Duodenal mucosa (tissue), 2 donors: ENCODE measurements at regions not wholly inside any gene's neighbourhood (a gene's known extent, or its start where the extent isn't known, plus 50 kb on each side); places are given as distances from the start of the nearest gene placed in this dataset.

Experiments
- H3K27ac ChIP-seq: one replicate; pipeline ENCODE4 v1.7.0; 2013; ENCODE audit warnings: low read depth, low read length
- H3K27me3 ChIP-seq, 2 donors: one replicate each; pipeline ENCODE4 v1.7.0; 2013; ENCODE audit warnings: low read length in 2 of 2, control low read depth in 1 of 2; ENCODE audit not compliant: insufficient read depth in 2 of 2, control insufficient read depth in 1 of 2
- H3K36me3 ChIP-seq, 2 donors: one replicate each; pipeline ENCODE4 v1.7.0; 2013; ENCODE audit warnings: low read length in 2 of 2, control low read depth in 1 of 2; ENCODE audit not compliant: insufficient read depth in 2 of 2, control insufficient read depth in 1 of 2
- H3K4me1 ChIP-seq, 2 donors: one replicate each; pipeline ENCODE4 v1.7.0; 2013; ENCODE audit warnings: low read length in 2 of 2, control low read depth in 1 of 2; ENCODE audit not compliant: insufficient read depth in 2 of 2, control insufficient read depth in 1 of 2
- H3K4me3 ChIP-seq, 2 donors: one replicate each; pipeline ENCODE4 v1.7.0; 2013; ENCODE audit warnings: low read length in 2 of 2, low read depth in 1 of 2
- H3K9ac ChIP-seq, 2 donors: one replicate each; pipeline ENCODE4 v1.7.0; 2013; ENCODE audit warnings: low read length in 2 of 2, low read depth in 1 of 2
- H3K9me3 ChIP-seq, 2 donors: one replicate each; pipeline ENCODE4 v1.7.0; 2013; ENCODE audit warnings: low read length in 2 of 2, control low read depth in 1 of 2; ENCODE audit not compliant: control insufficient read depth in 1 of 2

DNA sequence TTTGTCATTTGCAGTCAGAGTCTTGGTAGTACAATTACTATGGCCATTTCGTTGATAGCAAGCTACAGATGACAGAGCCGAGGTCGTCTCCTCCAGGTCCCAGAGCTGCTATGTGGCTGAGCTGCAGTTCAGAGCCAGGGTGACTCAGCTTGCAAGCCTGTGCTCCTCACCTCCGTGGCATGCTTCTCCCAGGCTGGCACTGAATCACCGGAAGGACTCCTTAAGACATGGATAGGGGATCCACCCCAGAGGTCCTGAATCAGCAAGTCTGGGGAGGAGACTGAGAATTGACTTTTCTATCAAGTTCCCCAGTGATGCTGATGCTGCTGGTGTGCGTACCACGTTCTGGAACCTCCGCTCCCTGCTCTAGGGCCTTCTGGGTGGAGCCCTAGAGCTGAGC is 291.2 kb downstream of the CDH26 start:
- Histone ChIP-seq H3K4me3 (no peak overlapping the region), H3K9me3 (no peaks in the 10 kb centered on the region), H3K4me1 (no peaks in the 10 kb centered on the region), H3K36me3 (no peaks in the 10 kb centered on the region), H3K27ac (no peak overlapping the region), H3K27me3 (no peaks in the 10 kb centered on the region), H3K9ac (no peak overlapping the region)

DNA sequence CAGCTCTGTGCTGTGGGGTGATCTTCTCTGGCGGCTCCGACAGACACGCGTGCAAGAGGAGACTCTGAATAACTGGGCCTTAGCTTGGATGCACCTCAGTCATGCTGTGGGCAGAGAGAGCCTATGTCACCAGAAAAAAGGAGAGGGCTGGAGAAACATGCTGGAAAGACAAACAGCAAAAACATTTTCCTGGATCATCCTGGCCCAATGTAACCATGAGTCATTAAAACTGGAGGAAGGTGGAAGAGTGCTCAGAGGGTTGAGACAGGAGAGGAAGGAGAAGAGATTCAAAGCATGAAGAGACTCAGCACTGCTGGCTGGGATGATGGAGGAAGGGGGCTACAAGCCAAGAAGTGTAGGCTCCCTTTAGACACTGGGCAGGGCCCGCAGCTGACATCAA is 292.0 kb downstream of the CDH26 start:
- Histone ChIP-seq H3K9ac (no peak overlapping the region), H3K9me3 (no peaks in the 10 kb centered on the region), H3K27me3 (no peaks in the 10 kb centered on the region), H3K4me3 (no peak overlapping the region), H3K27ac (no peak overlapping the region), H3K36me3 (no peaks in the 10 kb centered on the region), H3K4me1 (no peaks in the 10 kb centered on the region)

DNA sequence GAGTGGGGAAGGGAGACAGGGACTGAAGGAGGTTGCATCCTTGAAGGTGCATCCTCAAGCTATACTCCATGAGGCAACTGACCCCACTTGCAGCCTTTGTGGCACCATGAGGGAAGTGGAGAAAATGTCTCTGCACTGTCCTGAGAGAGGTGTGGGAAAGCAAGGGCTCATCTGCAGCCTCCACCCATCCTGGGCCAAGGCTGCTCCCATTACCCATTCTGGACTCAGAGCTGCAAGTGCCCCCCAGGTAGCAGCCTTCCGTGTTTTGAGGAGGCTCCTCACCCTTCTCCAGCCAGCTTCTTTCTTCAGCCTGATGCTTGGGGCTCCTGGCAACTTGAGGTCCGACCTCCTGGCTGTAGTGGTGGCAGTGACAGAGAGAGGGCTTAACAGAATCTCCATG is 294.6 kb downstream of the CDH26 start:
- Histone ChIP-seq H3K9me3 (no peaks in the 10 kb centered on the region), H3K27me3 (no peaks in the 10 kb centered on the region), H3K36me3 (no peaks in the 10 kb centered on the region), H3K4me1 (no peaks in the 10 kb centered on the region), H3K9ac (no peak overlapping the region), H3K4me3 (no peak overlapping the region), H3K27ac (no peak overlapping the region)

DNA sequence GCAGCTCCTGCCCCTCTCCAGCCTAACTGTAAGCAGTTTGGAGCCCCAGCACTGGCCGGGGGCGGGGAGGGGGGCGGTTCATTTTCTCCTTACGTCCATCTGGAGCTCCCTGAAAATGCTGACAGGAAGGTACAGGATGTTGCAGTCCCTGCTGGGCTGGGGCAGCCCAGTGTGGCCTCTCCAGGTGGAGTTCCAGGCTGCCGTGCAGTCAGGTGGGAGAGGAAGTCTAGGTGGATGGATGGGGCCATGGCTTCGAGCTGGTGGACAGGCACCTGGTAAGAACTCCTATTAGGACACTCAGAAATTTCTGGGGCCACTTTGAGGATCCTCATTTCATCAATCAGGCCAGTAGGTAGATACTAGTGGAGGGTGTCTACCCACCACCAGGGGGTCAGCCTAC is 295.2 kb downstream of the CDH26 start:
- H3K9me3 ChIP-seq: no peaks in the 10 kb centered on the region
- no peak overlapping the region for H3K27ac ChIP-seq
- H3K4me1 ChIP-seq: no peaks in the 10 kb centered on the region
- no peak overlapping the region for H3K4me3 ChIP-seq
- H3K36me3 ChIP-seq: no peaks in the 10 kb centered on the region
- H3K27me3 ChIP-seq: no peaks in the 10 kb centered on the region
- H3K9ac ChIP-seq: no peak overlapping the region

DNA sequence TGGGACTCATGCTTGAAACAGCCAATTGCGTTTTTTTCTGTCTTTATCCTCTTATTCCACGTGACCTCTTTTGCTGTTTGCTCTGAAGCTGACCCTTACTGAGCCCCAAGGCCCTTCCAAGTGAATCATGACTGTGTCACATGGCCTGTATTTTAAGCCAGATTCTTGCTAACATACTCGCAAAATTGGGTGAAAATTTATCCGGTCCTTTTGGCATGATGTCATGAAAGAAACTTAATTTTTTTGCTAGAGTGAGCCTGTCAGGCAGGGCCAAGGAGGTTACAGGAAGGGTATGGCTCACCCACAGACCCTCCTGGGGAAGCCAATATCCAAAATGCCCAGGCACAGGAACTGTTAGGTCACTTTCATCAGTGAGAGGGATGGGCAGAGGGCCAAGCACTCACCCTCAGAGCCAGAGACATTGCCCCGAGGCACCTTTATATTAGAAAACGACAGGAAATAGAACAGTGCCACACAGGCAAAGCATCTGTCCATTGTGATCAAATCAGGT is 296.7 kb downstream of the CDH26 start:
- H3K36me3 ChIP-seq: no peaks in the 10 kb centered on the region
- H3K27me3 ChIP-seq: no peaks in the 10 kb centered on the region
- no peak overlapping the region for H3K4me3 ChIP-seq
- H3K27ac ChIP-seq: no peak overlapping the region
- H3K9me3 ChIP-seq: no peaks in the 10 kb centered on the region
- no peak overlapping the region for H3K9ac ChIP-seq
- H3K4me1 ChIP-seq: no peaks in the 10 kb centered on the region

DNA sequence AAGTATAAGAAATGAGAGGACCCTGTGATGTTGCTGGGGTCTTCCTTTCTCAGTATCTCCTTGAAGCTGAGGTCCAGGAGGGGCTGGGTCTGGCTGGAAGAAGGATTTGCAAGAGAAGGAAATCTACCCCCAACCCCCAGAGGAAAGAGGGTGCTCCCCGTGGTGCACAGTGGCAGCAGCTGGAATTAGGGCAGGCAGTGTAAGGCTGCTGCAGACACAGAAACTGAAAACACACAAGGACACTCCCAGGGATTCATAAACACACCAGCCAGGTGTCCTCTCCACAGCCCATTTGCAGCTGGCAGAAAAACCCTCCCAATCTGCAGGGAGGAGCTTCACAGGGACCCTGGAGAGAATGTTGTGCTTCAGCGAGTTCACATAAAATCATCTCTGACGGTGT is 297.2 kb downstream of the CDH26 start:
- H3K9ac ChIP-seq: no peak overlapping the region
- H3K27me3 ChIP-seq: no peaks in the 10 kb centered on the region
- H3K27ac ChIP-seq: no peak overlapping the region
- no peak overlapping the region for H3K4me3 ChIP-seq
- H3K36me3 ChIP-seq: no peaks in the 10 kb centered on the region
- no peaks in the 10 kb centered on the region for H3K9me3 ChIP-seq
- no peaks in the 10 kb centered on the region for H3K4me1 ChIP-seq

DNA sequence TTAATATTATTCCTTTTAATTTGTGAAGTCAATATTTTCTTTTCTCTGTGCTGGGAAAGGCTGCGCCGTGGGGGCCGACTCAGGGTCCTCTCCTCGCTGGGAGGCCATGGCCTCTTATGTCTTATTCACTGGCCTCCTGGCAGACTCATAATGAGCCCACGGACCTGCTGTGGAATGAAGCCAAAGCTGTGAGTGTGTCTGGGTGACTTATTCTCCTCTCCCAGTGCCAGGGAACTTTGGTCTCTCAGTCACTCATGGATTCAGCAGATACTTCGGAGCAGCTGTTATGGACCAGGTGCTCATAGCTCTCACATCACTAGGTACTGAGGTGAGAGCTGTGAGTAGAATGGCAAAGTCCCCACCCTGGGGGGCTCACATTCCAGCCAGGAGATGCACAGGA is 297.6 kb downstream of the CDH26 start:
- no peaks in the 10 kb centered on the region for H3K36me3 ChIP-seq
- no peak overlapping the region for H3K4me3 ChIP-seq
- H3K9ac ChIP-seq: no peak overlapping the region
- H3K4me1 ChIP-seq: no peaks in the 10 kb centered on the region
- no peaks in the 10 kb centered on the region for H3K27me3 ChIP-seq
- H3K9me3 ChIP-seq: no peaks in the 10 kb centered on the region
- H3K27ac ChIP-seq: no peak overlapping the region

DNA sequence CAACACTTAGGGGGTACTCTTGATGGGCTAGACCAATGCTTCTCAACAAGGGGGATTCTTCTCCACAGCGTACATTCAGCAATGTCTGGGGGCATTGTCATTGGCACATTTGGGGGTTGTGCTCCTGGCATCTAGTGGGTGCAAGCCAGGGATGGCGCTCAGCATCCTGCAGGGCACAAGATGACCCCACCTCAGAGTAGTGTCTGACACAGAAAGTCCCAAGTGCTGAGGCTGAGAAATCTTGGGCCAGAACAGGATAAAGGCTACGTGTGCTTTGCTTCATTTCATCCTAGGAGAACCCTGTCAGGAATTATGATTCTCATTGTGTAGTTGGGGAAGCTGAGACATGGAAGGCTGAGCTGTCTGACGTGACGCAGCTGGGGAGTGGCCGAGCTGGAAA is 298.6 kb downstream of the CDH26 start:
- Histone ChIP-seq H3K9me3 (no peaks in the 10 kb centered on the region), H3K4me3 (no peak overlapping the region), H3K9ac (no peak overlapping the region), H3K27me3 (no peaks in the 10 kb centered on the region), H3K27ac (no peak overlapping the region), H3K4me1 (no peaks in the 10 kb centered on the region), H3K36me3 (no peaks in the 10 kb centered on the region)

DNA sequence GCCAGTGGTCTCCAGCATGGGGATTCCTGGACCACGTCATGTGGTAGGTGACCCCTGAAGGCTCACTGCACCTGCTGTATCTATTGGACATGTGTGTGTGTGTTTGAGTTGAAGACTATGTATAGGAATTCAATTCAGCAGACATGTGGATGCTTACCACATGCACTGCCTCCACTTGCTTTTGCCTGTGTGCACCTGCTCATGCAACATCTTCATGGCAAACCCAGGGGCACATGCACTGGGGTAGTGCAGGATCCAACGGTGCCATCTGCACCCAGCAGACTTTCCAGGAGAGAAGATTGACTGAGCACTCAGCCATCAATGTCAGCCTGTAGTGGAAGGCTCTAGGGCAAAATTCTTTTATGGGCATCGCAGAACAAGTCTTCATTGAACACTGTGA is 299.4 kb downstream of the CDH26 start:
- Histone ChIP-seq H3K36me3 (no peaks in the 10 kb centered on the region), H3K4me3 (no peak overlapping the region), H3K27ac (no peak overlapping the region), H3K9ac (no peak overlapping the region), H3K27me3 (no peaks in the 10 kb centered on the region), H3K9me3 (no peaks in the 10 kb centered on the region), H3K4me1 (no peaks in the 10 kb centered on the region)

DNA sequence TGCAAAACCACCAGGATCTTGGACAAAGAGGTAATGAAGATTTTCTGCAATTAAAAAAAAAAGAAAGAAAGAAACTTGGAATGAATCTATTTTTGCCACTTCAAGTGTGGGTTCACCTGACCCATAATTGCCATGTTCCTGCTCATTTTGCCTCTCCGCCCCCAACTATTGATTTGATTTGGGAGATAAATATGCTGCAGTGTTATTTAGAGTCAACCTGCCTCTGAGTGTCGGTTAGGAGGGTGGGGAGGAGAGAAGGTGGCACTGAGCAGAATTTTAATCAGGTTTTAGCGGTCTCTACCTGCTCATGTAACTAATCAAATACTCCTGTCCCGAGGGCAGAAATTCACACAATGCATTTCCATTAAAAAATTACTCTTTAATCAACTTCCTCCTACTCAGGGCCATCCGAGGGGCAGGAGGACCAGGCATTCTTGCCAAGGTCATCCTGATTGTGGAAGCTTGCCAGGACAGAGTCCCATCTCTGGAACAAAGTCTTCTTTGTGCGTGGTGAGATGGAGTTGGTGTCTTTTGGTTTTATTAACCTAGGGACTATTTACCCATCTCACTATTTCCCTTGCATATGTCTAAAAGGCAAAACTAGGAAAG is 300.1 kb downstream of the CDH26 start:
- H3K4me3 ChIP-seq: no peak overlapping the region
- no peak overlapping the region for H3K9ac ChIP-seq
- no peaks in the 10 kb centered on the region for H3K4me1 ChIP-seq
- H3K27ac ChIP-seq: no peak overlapping the region
- H3K9me3 ChIP-seq: no peaks in the 10 kb centered on the region
- H3K27me3 ChIP-seq: no peaks in the 10 kb centered on the region
- no peaks in the 10 kb centered on the region for H3K36me3 ChIP-seq

DNA sequence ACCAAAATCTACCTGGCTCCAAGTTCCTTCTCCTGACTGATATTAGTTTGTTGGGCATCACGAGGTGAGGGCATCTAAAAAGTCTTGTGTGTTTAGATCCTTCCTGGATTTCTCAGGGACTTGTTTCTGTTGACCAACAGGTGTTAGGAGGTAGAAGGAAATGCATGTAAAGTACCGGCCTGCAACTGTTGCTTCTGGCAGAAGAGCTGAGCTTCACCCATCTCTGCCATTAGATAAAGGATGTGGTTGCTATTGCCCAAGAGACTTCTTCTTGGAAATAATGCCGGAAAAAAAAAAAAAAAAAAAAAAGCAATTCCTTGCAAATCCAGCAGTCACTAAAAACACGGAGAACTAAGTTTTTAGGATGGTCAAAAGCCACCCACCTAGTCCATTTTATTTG is 303.1 kb downstream of the CDH26 start:
- Histone ChIP-seq H3K4me1 (no peaks in the 10 kb centered on the region), H3K9me3 (no peaks in the 10 kb centered on the region), H3K4me3 (no peak overlapping the region), H3K36me3 (no peaks in the 10 kb centered on the region), H3K9ac (no peak overlapping the region), H3K27me3 (no peaks in the 10 kb centered on the region), H3K27ac (no peak overlapping the region)
